ENCODE measurements at regions not wholly inside any gene's neighbourhood (a gene's known extent, or its start where the extent isn't known, plus 50 kb on each side); places are given as distances from the start of the nearest gene placed in this dataset.
"Not testable (repeated sequence)": the region's sequence is repeated elsewhere in the genome, so short reads cannot be mapped to it uniquely, and the experiment has no call there.

GRCh38 chr6:74273541-74273940, 577.5 kb downstream of the CD109 start:
- ChIA-PET CTCF (no interaction called here), POLR2A (no interaction called here)
- no peak overlapping the region for H3K4me3 ChIP-seq (ENCODE audit: low read depth, low read length)
- no peak for TF ChIP-seq CTCF (IDR thresholded peaks at IDR 0.05; ENCODE audit: insufficient read depth, low read length, missing control alignments)
- DNase-seq (ENCODE audit: low read depth, low spot score), result no peak

GRCh38 chr6:74269600-74269858, 573.5 kb downstream of the CD109 start:
- no peak overlapping the region for H3K4me3 ChIP-seq (ENCODE audit: low read depth, low read length)
- TF ChIP-seq CTCF (IDR thresholded peaks at IDR 0.05; ENCODE audit: insufficient read depth, low read length, missing control alignments), result no peak
- no peak for DNase-seq (ENCODE audit: low read depth, low spot score)
- ChIA-PET POLR2A (no interaction called here), CTCF (no interaction called here)

GRCh38 chr6:74268815-74269599, 573.0 kb downstream of the CD109 start:
- no peak for TF ChIP-seq CTCF (IDR thresholded peaks at IDR 0.05; ENCODE audit: insufficient read depth, low read length, missing control alignments)
- DNase-seq (ENCODE audit: low read depth, low spot score), result no peak
- ChIA-PET POLR2A (no interaction called here), CTCF (interaction anchor here (1.0 kb wide), 1 partner anchor 9 kb away, joined by 3 read pairs; no protein-coding TSS in a partner anchor)
- H3K4me3 ChIP-seq (ENCODE audit: low read depth, low read length), result no peak overlapping the region

GRCh38 chr6:74259981-74260380, 564.0 kb downstream of the CD109 start:
- DNase-seq (ENCODE audit: low read depth, low spot score), result no peak
- ChIA-PET POLR2A (no interaction called here), CTCF (no interaction called here)
- no peak overlapping the region for H3K4me3 ChIP-seq (ENCODE audit: low read depth, low read length)
- no peak for TF ChIP-seq CTCF (IDR thresholded peaks at IDR 0.05; ENCODE audit: insufficient read depth, low read length, missing control alignments)

GRCh38 chr6:74256781-74257180, 560.8 kb downstream of the CD109 start:
- no peak for DNase-seq (ENCODE audit: low read depth, low spot score)
- ChIA-PET CTCF (interaction anchor here (1.1 kb wide), 2 partner anchors 10 to 22 kb away, joined by 3 read pairs; no protein-coding TSS in a partner anchor), POLR2A (no interaction called here)
- no peak for TF ChIP-seq CTCF (IDR thresholded peaks at IDR 0.05; ENCODE audit: insufficient read depth, low read length, missing control alignments)
- H3K4me3 ChIP-seq (ENCODE audit: low read depth, low read length), result no peak overlapping the region

- DNase-seq (ENCODE audit: low read depth, low spot score), result no peak
- no peak overlapping the region for H3K4me3 ChIP-seq (ENCODE audit: low read depth, low read length)
- TF ChIP-seq CTCF (IDR thresholded peaks at IDR 0.05; ENCODE audit: insufficient read depth, low read length, missing control alignments), result no peak
- CTCF ChIA-PET, result interaction anchor here (1.1 kb wide), 2 partner anchors 10 to 22 kb away, joined by 3 read pairs; no protein-coding TSS in a partner anchor
- POLR2A ChIA-PET, result no interaction called here
These were observed 560.4 kb downstream of the CD109 start for GRCh38 chr6:74256381-74256780.

GRCh38 chr6:74255007-74255406, 559.0 kb downstream of the CD109 start:
- POLR2A ChIA-PET; H3K4me3 ChIP-seq (ENCODE audit: low read depth, low read length): not testable (repeated sequence)

GRCh38 chr6:74254147-74254546, 558.1 kb downstream of the CD109 start:
- POLR2A ChIA-PET; CTCF ChIA-PET; H3K4me3 ChIP-seq (ENCODE audit: low read depth, low read length); DNase-seq (ENCODE audit: low read depth, low spot score): not testable (repeated sequence)

More at GRCh38 chr6:74255007-74255406, 559.0 kb downstream of the CD109 start:
- DNase-seq (ENCODE audit: low read depth, low spot score); CTCF ChIA-PET: not testable (repeated sequence)
